NCI-H82 treated with DMSO at 0.1 percent for 48 hours (cell line): ENCODE measurements at regions not wholly inside any gene's neighbourhood (a gene's known extent, or its start where the extent isn't known, plus 50 kb on each side); places are given as distances from the start of the nearest gene placed in this dataset.
"Not testable (repeated sequence)": the region's sequence is repeated elsewhere in the genome, so short reads cannot be mapped to it uniquely, and the experiment has no call there.

Source experiments
- DNase-seq: peaks from one replicate; lab custom pipeline; 2025; ENCODE audit not compliant: unreplicated experiment; lab: John Stamatoyannopoulos, UW

- DNase-seq: no peak
Measured at GRCh38 chr5:1958211-1959010, 75.7 kb upstream of the IRX4 start.

GRCh38 chr5:1955586-1955985 is 72.9 kb upstream of the IRX4 start:
- no peak for DNase-seq

GRCh38 chr5:1953710-1954109 is 71.0 kb upstream of the IRX4 start:
- DNase-seq: not testable (repeated sequence)

GRCh38 chr5:1952444-1953099 is 69.8 kb upstream of the IRX4 start:
- DNase-seq: no peak

- DNase-seq: no peak
Measured at GRCh38 chr5:1952021-1952420, 69.3 kb upstream of the IRX4 start.

- no peak for DNase-seq
Measured at GRCh38 chr5:1951165-1951816, 68.6 kb upstream of the IRX4 start.

- DNase-seq: no peak
Measured at GRCh38 chr5:1950708-1951103, 68.0 kb upstream of the IRX4 start.

- DNase-seq: no peak
Measured at GRCh38 chr5:1950096-1950707, 67.5 kb upstream of the IRX4 start.

- no peak for DNase-seq
Measured at GRCh38 chr5:1949253-1949652, 66.5 kb upstream of the IRX4 start.

- no peak for DNase-seq
Measured at GRCh38 chr5:1948663-1949191, 66.0 kb upstream of the IRX4 start.

- no peak for DNase-seq
Measured at GRCh38 chr5:1948111-1948510, 65.4 kb upstream of the IRX4 start.

GRCh38 chr5:1946776-1947175 is 64.1 kb upstream of the IRX4 start:
- DNase-seq: no peak

GRCh38 chr5:1946122-1946677 is 63.5 kb upstream of the IRX4 start:
- no peak for DNase-seq

GRCh38 chr5:1945606-1946005 is 62.9 kb upstream of the IRX4 start:
- no peak for DNase-seq

GRCh38 chr5:1944408-1944807 is 61.7 kb upstream of the IRX4 start:
- DNase-seq: no peak

- DNase-seq: no peak
Measured at GRCh38 chr5:1943481-1943880, 60.8 kb upstream of the IRX4 start.

- DNase-seq: no peak
Measured at GRCh38 chr5:1942630-1943029, 59.9 kb upstream of the IRX4 start.

GRCh38 chr5:1942158-1942557 is 59.4 kb upstream of the IRX4 start:
- no peak for DNase-seq

GRCh38 chr5:1939256-1939655 is 56.5 kb upstream of the IRX4 start:
- DNase-seq: no peak

GRCh38 chr5:1938310-1939000 is 55.7 kb upstream of the IRX4 start:
- no peak for DNase-seq

- no peak for DNase-seq
Measured at GRCh38 chr5:1937590-1937989, 54.9 kb upstream of the IRX4 start.
